Tibial nerve (tissue), 4 donors: ENCODE measurements at regions not wholly inside any gene's neighbourhood (a gene's known extent, or its start where the extent isn't known, plus 50 kb on each side); places are given as distances from the start of the nearest gene placed in this dataset.

Experiments
- DNase-seq, 2 donors: peaks; one replicate each; pipeline ENCODE4 v3.0.0-alpha.2; 2019; ENCODE audit warnings: low spot score in 2 of 2
- H3K27ac ChIP-seq, 4 donors: fragments of 200-600 bp; sonication (generic) in 3 of 4; one replicate each; pipeline ENCODE4 v1.5.1; 2017 to 2019; ENCODE audit warnings: mild to moderate bottlenecking in 1 of 4
- H3K27me3 ChIP-seq, 2 donors: fragments of 200-600 bp; sonication (generic) in 1 of 2; one replicate each; pipeline versions ENCODE4 v1.5.1 to v1.6.0; 2017 to 2019
- H3K36me3 ChIP-seq, 3 donors: fragments of 200-600 bp; sonication (generic); one replicate each; pipeline ENCODE4 v1.5.1; 2018 to 2019
- H3K4me1 ChIP-seq, 4 donors: fragments of 200-600 bp; sonication (generic) in 3 of 4; one replicate each; pipeline ENCODE4 v1.5.1; 2017 to 2019
- H3K4me3 ChIP-seq, 4 donors: fragments of 200-600 bp; sonication (generic) in 3 of 4; one replicate each; pipeline ENCODE4 v1.5.1; 2017 to 2019; ENCODE audit warnings: mild to moderate bottlenecking in 1 of 4, moderate library complexity in 1 of 4
- H3K9me3 ChIP-seq, 4 donors: fragments of 200-600 bp; sonication (generic) in 3 of 4; one replicate each; pipeline ENCODE4 v1.5.1; 2017 to 2019
- EP300 ChIP-seq, 2 donors: sonication (generic); formaldehyde crosslinking; IDR thresholded peaks; one replicate each; pipeline ENCODE4 v1.6.1; 2017; ENCODE audit warnings: antibody characterized with exemption in 2 of 2, mild to moderate bottlenecking in 1 of 2
- POLR2A ChIP-seq, 2 donors: fragments of 450-650 bp; IDR thresholded peaks; one replicate each; pipeline ENCODE4 v1.6.1; 2017; ENCODE audit warnings: antibody characterized with exemption in 2 of 2, mild to moderate bottlenecking in 2 of 2, moderate library complexity in 2 of 2
- WGBS, 2 donors: methylation state at CpG; one replicate each; pipeline ENCODE4 v1.1.5; 2018; 5-methylcytosine and 5-hydroxymethylcytosine counted together
- TF ChIP-seq, protein P1 (sequence below), 5 experiments: fragments of 200-600 bp in 3 of 5; fragments of 450-650 bp in 2 of 5; sonication (generic) in 3 of 5; IDR thresholded peaks; one replicate each; pipeline ENCODE4 v1.5.1; 2016 to 2019; ENCODE audit warnings: antibody characterized with exemption in 5 of 5, mild to moderate bottlenecking in 3 of 5, moderate library complexity in 2 of 5

DNA sequence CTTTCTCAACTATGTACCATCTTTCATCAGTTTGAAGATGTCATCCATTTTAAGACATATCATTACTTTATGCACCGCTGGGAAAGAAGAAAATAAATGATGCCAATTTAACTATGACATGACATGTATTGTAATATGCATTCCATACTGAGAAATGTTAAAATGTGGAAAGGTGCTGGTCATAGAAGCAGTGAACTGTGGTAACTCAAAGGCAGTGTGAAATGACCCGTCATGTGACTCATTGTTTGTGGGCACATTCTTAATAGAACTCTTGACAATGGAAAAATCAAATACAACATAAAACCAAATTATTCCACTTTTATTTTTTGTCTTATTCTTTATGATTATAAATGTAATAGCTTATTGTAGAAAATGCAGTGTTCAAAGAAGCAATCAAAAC, 455.0 kb upstream of the ST6GAL2 start:
- no peaks in the 10 kb centered on the region for H3K27me3 ChIP-seq
- no peak overlapping the region for H3K27ac ChIP-seq
- TF ChIP-seq, protein P1, sequence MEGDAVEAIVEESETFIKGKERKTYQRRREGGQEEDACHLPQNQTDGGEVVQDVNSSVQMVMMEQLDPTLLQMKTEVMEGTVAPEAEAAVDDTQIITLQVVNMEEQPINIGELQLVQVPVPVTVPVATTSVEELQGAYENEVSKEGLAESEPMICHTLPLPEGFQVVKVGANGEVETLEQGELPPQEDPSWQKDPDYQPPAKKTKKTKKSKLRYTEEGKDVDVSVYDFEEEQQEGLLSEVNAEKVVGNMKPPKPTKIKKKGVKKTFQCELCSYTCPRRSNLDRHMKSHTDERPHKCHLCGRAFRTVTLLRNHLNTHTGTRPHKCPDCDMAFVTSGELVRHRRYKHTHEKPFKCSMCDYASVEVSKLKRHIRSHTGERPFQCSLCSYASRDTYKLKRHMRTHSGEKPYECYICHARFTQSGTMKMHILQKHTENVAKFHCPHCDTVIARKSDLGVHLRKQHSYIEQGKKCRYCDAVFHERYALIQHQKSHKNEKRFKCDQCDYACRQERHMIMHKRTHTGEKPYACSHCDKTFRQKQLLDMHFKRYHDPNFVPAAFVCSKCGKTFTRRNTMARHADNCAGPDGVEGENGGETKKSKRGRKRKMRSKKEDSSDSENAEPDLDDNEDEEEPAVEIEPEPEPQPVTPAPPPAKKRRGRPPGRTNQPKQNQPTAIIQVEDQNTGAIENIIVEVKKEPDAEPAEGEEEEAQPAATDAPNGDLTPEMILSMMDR (IDR thresholded peaks at IDR 0.05): no peak
- TF ChIP-seq EP300 (IDR thresholded peaks at IDR 0.05) (no peak), POLR2A (IDR thresholded peaks at IDR 0.05) (no peak)
- H3K4me1 ChIP-seq: peaks cover 0 to 11% (median 0%) of the 10 kb centered on the region in 4 donors
- no peaks in the 10 kb centered on the region for H3K36me3 ChIP-seq
- WGBS, 2 donors: 95% methylated on average over 2 of the region's 2 CpGs
- DNase-seq: no peak
- H3K9me3 ChIP-seq: peaks cover 0 to 10% (median 2%) of the 10 kb centered on the region in 4 donors
- H3K4me3 ChIP-seq: no peak overlapping the region

DNA sequence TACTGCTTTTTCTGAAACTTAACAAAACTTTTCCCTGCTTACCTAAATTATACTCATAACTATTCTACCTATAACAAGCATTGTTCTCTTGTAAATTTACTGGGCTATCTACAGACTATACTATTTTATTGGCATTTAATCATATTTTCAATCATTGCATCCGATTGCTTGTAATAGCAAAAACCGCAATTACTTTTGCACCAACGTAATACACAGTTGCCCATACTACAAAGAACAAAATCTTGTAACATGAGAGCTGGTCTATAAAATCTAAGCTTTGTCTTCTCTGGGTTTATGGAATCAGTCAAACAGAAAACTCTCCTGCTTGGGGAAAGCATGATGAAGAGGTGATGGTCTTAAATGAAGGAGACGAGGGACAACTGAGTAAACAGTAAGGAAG, 463.4 kb upstream of the ST6GAL2 start:
- no peaks in the 10 kb centered on the region for H3K27me3 ChIP-seq
- TF ChIP-seq EP300 (IDR thresholded peaks at IDR 0.05) (no peak), POLR2A (IDR thresholded peaks at IDR 0.05) (no peak)
- TF ChIP-seq, protein P1 (IDR thresholded peaks at IDR 0.05): no peak
- 93 to 96% methylated on average over 4 of the region's 4 CpGs for WGBS, 2 donors
- H3K4me3 ChIP-seq: no peak overlapping the region
- no peaks in the 10 kb centered on the region for H3K4me1 ChIP-seq
- H3K36me3 ChIP-seq: no peaks in the 10 kb centered on the region
- no peak for DNase-seq
- H3K27ac ChIP-seq: no peak overlapping the region
- peaks cover 0 to 7% (median 0%) of the 10 kb centered on the region in 4 donors for H3K9me3 ChIP-seq

DNA sequence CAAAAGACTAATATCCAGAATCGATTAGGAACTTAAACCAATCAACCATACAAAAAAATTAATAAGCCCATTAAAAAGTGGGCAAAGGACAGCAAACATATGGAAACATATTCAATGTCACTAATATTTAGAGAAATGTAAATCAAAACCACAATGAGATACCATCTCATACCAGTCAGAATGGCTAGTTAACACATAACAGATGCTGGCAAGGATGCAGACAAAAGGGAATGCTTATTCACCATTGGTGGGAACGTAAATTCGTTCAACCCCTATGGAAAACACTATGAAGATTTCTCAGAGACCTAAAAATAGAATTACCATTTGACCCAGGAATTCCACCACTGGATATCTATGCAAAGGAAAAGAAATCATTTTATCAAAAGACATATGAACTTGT, 468.2 kb upstream of the ST6GAL2 start:
- Histone ChIP-seq H3K27ac (no peak overlapping the region), H3K9me3 (peaks cover 0 to 7% (median 0%) of the 10 kb centered on the region in 4 donors), H3K27me3 (no peaks in the 10 kb centered on the region), H3K4me3 (no peak overlapping the region), H3K4me1 (no peaks in the 10 kb centered on the region), H3K36me3 (no peaks in the 10 kb centered on the region)
- TF ChIP-seq POLR2A (IDR thresholded peaks at IDR 0.05): no peak
- no peak for TF ChIP-seq EP300 (IDR thresholded peaks at IDR 0.05)
- TF ChIP-seq, protein P1 (IDR thresholded peaks at IDR 0.05): no peak
- 66 to 72% methylated on average over 3 of the region's 3 CpGs for WGBS, 2 donors
- no peak for DNase-seq

DNA sequence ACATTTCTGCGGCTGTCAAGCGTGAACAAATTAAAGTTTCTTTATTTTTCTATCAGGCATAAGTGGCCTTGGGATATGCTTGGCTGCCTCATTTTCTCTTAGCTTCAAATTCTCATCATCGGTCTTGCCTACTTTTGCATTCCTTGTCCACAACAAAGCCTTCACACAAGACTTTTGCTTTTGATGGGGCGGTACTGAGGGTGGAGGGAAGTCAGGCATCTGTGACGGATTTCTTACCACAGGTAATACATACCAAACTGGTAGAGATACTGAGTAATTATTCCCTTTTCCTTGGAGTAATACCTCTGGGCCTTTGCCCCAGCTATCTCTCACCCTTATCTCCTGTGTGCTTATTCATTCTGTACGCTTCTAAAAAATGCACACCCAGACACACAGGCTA, 468.3 kb upstream of the RGPD4 start:
- DNase-seq: no peak

DNA sequence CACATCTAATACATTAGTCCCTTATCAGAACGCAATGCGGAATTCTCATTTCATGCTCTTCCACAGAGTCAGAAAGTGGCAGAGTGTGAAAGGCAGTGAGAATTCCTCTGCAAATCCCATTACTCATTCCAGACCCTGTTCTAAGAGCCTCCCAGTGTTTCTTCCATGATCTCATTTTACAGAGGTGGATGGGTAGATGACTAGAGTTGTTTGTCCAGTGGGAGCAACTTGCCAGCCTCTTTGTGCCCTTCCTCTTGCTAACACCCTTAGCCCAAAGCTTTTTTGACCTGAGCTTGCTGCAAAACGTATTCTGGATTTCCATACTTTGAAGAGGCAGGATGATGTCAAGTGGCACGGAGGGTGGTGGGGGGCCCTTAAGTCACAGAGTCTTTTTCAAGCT, 467.7 kb upstream of the RGPD4 start:
- Histone ChIP-seq H3K36me3 (no peaks in the 10 kb centered on the region), H3K27ac (no peak overlapping the region), H3K4me3 (no peak overlapping the region), H3K9me3 (no peaks in the 10 kb centered on the region), H3K27me3 (no peaks in the 10 kb centered on the region), H3K4me1 (no peaks in the 10 kb centered on the region)
- no peak for TF ChIP-seq POLR2A (IDR thresholded peaks at IDR 0.05)
- TF ChIP-seq, protein P1 (IDR thresholded peaks at IDR 0.05): no peak
- TF ChIP-seq EP300 (IDR thresholded peaks at IDR 0.05): no peak
- no peak for DNase-seq
- WGBS, 2 donors: 58 to 65% methylated on average over 4 of the region's 4 CpGs

More for the DNA sequence above, 468.3 kb upstream of the RGPD4 start:
- TF ChIP-seq POLR2A (IDR thresholded peaks at IDR 0.05) (no peak), EP300 (IDR thresholded peaks at IDR 0.05) (no peak)
- TF ChIP-seq, protein P1 (IDR thresholded peaks at IDR 0.05): no peak
- Histone ChIP-seq H3K27ac (no peak overlapping the region), H3K27me3 (no peaks in the 10 kb centered on the region), H3K4me3 (no peak overlapping the region), H3K36me3 (no peaks in the 10 kb centered on the region), H3K4me1 (no peaks in the 10 kb centered on the region), H3K9me3 (no peaks in the 10 kb centered on the region)
- 84 to 89% methylated on average over 6 of the region's 6 CpGs for WGBS, 2 donors
